ENCODE measurements at regions not wholly inside any gene's neighbourhood (a gene's known extent, or its start where the extent isn't known, plus 50 kb on each side); places are given as distances from the start of the nearest gene placed in this dataset.

DNA sequence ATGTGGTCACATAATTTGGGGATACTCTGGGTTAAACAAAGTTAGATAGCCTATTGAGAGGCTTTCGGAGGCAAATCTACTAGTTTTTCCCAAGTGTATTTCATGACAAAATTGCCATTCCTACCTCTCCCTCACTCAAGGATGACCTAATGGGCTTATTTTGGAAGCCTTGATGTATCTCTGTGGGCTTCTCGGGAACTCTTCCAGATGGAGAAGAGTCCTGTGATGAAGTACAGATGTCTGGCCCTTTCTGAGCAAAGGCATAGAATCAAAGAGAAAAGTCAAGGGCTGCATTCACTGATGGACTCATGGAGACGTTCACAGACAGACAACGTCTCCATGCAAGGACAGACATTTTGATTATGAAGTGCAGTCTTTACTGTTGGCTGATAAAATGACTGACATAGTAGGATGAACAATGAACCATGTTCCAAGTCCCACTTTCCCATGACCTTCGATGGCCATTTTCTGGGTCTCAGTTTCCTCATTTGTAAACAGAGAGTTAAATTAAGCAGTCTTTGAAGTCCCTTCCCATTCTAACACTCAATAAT lies 347.2 kb upstream of the CD180 start:
- Histone ChIP-seq H3K27me3 (ENCODE audit: insufficient read depth, poor library complexity, severe bottlenecking) (no peaks in the 10 kb centered on the region), H3K9me3 (ENCODE audit: severe bottlenecking) (no peaks in the 10 kb centered on the region), H3K27ac (ENCODE audit: poor library complexity, severe bottlenecking) (no peak overlapping the region), H3K4me3 (ENCODE audit: severe bottlenecking) (no peak overlapping the region), H3K36me3 (ENCODE audit: low read depth) (no peaks in the 10 kb centered on the region), H3K4me1 (ENCODE audit: insufficient read depth, poor library complexity, severe bottlenecking) (no peaks in the 10 kb centered on the region)
- TF ChIP-seq, protein P1, sequence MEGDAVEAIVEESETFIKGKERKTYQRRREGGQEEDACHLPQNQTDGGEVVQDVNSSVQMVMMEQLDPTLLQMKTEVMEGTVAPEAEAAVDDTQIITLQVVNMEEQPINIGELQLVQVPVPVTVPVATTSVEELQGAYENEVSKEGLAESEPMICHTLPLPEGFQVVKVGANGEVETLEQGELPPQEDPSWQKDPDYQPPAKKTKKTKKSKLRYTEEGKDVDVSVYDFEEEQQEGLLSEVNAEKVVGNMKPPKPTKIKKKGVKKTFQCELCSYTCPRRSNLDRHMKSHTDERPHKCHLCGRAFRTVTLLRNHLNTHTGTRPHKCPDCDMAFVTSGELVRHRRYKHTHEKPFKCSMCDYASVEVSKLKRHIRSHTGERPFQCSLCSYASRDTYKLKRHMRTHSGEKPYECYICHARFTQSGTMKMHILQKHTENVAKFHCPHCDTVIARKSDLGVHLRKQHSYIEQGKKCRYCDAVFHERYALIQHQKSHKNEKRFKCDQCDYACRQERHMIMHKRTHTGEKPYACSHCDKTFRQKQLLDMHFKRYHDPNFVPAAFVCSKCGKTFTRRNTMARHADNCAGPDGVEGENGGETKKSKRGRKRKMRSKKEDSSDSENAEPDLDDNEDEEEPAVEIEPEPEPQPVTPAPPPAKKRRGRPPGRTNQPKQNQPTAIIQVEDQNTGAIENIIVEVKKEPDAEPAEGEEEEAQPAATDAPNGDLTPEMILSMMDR (IDR thresholded peaks at IDR 0.05; ENCODE audit: poor library complexity, severe bottlenecking), result no peak
- ATAC-seq (ENCODE audit: low read depth), result no peak
- DNase-seq (ENCODE audit: low spot score), result no peak

DNA sequence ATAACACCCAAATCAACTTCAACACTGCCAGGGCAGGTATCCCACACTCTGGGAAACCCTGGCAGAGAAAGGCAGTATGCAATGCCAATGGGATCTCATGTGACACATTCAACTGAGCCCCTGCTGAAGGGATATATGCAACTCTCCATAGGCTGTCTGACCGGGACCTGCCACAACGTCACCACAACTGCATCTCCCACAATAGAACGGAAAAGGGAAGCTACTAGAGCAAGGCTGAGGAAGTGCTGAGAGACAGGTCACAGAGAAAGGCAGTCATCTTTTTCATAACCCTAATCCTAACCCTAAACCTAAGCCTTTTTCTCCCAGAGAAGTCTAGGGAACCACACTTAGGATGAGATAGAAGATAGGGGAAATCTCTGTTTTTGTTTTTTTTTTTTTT lies 345.9 kb upstream of the CD180 start:
- DNase-seq (ENCODE audit: low spot score) (no peak), ATAC-seq (ENCODE audit: low read depth) (no peak)
- Histone ChIP-seq H3K4me3 (ENCODE audit: severe bottlenecking) (no peak overlapping the region), H3K36me3 (ENCODE audit: low read depth) (no peaks in the 10 kb centered on the region), H3K4me1 (ENCODE audit: insufficient read depth, poor library complexity, severe bottlenecking) (no peaks in the 10 kb centered on the region), H3K27ac (ENCODE audit: poor library complexity, severe bottlenecking) (no peak overlapping the region), H3K9me3 (ENCODE audit: severe bottlenecking) (no peaks in the 10 kb centered on the region), H3K27me3 (ENCODE audit: insufficient read depth, poor library complexity, severe bottlenecking) (no peaks in the 10 kb centered on the region)
- TF ChIP-seq, protein P1 (IDR thresholded peaks at IDR 0.05; ENCODE audit: poor library complexity, severe bottlenecking), result no peak

GRCh38 chr5:67541875-67542274 lies 345.3 kb upstream of the CD180 start:
- TF ChIP-seq, protein P1 (IDR thresholded peaks at IDR 0.05; ENCODE audit: poor library complexity, severe bottlenecking), result no peak
- DNase-seq (ENCODE audit: low spot score) (no peak), ATAC-seq (ENCODE audit: low read depth) (no peak)
- Histone ChIP-seq H3K27me3 (ENCODE audit: insufficient read depth, poor library complexity, severe bottlenecking) (no peaks in the 10 kb centered on the region), H3K36me3 (ENCODE audit: low read depth) (no peaks in the 10 kb centered on the region), H3K9me3 (ENCODE audit: severe bottlenecking) (no peaks in the 10 kb centered on the region), H3K27ac (ENCODE audit: poor library complexity, severe bottlenecking) (no peak overlapping the region), H3K4me3 (ENCODE audit: severe bottlenecking) (no peak overlapping the region), H3K4me1 (ENCODE audit: insufficient read depth, poor library complexity, severe bottlenecking) (no peaks in the 10 kb centered on the region)

GRCh38 chr5:67538855-67539506 lies 342.4 kb upstream of the CD180 start:
- ATAC-seq (ENCODE audit: low read depth) (no peak), DNase-seq (ENCODE audit: low spot score) (no peak)
- TF ChIP-seq, protein P1 (IDR thresholded peaks at IDR 0.05; ENCODE audit: poor library complexity, severe bottlenecking), result no peak
- H3K9me3 ChIP-seq (ENCODE audit: severe bottlenecking), result no peaks in the 10 kb centered on the region
- no peaks in the 10 kb centered on the region for H3K27me3 ChIP-seq (ENCODE audit: insufficient read depth, poor library complexity, severe bottlenecking)
- H3K27ac ChIP-seq (ENCODE audit: poor library complexity, severe bottlenecking), result no peak overlapping the region
- H3K4me1 ChIP-seq (ENCODE audit: insufficient read depth, poor library complexity, severe bottlenecking), result no peaks in the 10 kb centered on the region
- H3K36me3 ChIP-seq (ENCODE audit: low read depth), result no peaks in the 10 kb centered on the region
- no peak overlapping the region for H3K4me3 ChIP-seq (ENCODE audit: severe bottlenecking)

DNA sequence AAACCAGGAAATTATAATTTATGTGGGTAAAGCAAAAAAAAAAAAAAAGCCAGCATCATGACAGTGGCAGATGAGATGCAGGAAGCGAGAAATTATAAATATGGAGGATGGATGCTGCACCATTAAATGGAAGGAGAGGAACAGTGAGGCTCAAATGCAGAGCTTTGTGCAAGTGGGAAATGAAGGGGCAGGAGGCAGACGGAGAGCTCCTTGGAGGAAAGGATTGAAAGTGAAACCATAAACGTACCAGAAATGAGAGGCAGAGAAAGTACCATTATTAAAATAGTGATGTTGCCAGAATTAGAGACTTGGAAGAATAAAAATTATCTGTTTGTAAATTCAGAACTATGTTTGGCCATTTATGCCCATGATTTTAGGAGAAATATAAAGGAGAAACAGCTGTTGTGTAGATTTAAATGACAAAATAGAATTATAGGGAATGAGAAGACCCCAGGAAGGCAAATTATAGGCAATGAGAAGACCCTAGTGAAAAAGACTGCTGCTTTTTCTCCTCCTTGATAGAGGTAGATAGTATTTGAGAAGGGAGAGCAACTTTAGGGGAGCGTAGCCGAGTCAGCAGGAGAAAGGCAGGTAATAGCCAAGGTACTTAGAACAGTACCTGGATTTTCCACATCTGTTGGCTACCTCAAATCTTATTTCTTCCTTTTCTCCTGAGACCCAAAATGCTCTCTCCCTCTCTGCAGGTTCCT lies 341.0 kb upstream of the CD180 start:
- H3K9me3 ChIP-seq (ENCODE audit: severe bottlenecking), result no peaks in the 10 kb centered on the region
- ATAC-seq (ENCODE audit: low read depth) (no peak), DNase-seq (ENCODE audit: low spot score) (no peak)
- no peak overlapping the region for H3K4me3 ChIP-seq (ENCODE audit: severe bottlenecking)
- no peak overlapping the region for H3K27ac ChIP-seq (ENCODE audit: poor library complexity, severe bottlenecking)
- H3K4me1 ChIP-seq (ENCODE audit: insufficient read depth, poor library complexity, severe bottlenecking), result no peaks in the 10 kb centered on the region
- TF ChIP-seq, protein P1 (IDR thresholded peaks at IDR 0.05; ENCODE audit: poor library complexity, severe bottlenecking), result no peak
- no peaks in the 10 kb centered on the region for H3K36me3 ChIP-seq (ENCODE audit: low read depth)
- H3K27me3 ChIP-seq (ENCODE audit: insufficient read depth, poor library complexity, severe bottlenecking), result no peaks in the 10 kb centered on the region

Measured in RWPE2 (cell line).